ENCODE measurements at regions not wholly inside any gene's neighbourhood (a gene's known extent, or its start where the extent isn't known, plus 50 kb on each side); places are given as distances from the start of the nearest gene placed in this dataset.

- TF ChIP-seq POLR2A (IDR thresholded peaks at IDR 0.05) (no peak), CTCF (IDR thresholded peaks at IDR 0.05) (no peak)
Measured at GRCh38 chrY:7377091-7377490, 465.5 kb upstream of the AMELY start.
